ENCODE measurements at regions not wholly inside any gene's neighbourhood (a gene's known extent, or its start where the extent isn't known, plus 50 kb on each side); places are given as distances from the start of the nearest gene placed in this dataset.
A peak's percentile ranks its signal among the peaks of the same experiment; 100 is the strongest.
"Not testable (repeated sequence)": the region's sequence is repeated elsewhere in the genome, so short reads cannot be mapped to it uniquely, and the experiment has no call there.

DNA sequence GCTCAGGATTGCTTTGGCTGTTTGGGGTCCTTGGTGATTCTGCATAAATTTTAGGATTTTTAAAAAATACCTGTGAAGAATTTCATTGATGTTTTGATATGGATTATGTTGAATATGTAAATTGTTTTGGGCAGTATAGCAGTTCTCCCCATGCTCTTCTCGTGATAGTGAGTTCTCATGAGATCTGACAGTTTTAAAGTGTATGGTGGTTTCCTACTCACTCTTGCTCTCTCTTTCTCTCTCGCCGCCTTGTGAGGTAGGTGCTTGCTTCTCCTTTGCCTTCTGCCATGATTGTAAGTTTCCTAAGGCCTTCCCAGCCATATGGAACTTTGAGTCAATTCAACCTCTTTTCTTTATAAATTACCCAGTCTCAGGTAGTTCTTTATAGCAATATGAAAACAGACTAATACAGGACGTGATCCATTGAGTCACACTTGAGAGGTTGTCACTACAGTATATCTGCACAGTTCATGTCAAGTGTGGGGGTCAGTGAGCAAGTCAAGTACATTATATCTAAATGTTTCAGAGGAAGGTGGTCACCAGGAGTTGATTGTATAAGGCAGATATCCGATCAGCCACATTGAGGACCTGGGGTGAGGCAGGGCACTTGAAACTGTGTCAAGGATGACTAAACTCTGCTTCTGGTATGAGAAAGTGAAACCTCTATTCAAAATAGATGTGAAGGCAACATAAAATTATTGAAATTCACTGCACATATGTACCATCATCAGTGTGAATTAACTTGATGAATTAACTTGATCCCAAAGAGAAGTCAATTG is 70.7 kb upstream of the CCDC179 start:
- no peak for TF ChIP-seq CTCF (IDR thresholded peaks at IDR 0.05; ENCODE audit: insufficient read depth, low read depth, low read length, missing control alignments)
- H3K4me3 ChIP-seq (ENCODE audit: low read depth, low read length): no peak overlapping the region
- DNase-seq (ENCODE audit: low read depth): peak; percentile 55

DNA sequence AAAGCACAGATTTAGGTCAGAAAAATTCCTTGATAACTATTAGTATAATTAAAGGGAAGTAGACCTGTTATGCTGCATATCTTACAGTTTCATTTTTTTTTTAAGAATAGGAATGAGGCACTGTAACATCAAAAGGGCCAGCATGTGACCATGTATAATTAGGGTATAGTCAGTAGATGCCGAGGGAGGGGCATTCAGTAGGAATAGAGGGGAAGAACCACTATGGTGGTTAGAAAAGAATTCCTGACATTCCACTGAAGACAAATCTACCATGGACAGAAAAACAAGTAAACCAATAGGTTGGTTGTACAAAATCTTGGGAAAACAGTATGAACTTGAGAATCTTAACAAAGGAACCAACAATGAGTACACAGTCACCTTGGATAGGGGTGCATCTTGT is 78.4 kb upstream of the CCDC179 start:
- TF ChIP-seq CTCF (IDR thresholded peaks at IDR 0.05; ENCODE audit: insufficient read depth, low read depth, low read length, missing control alignments): no peak
- H3K4me3 ChIP-seq (ENCODE audit: low read depth, low read length): no peak overlapping the region
- DNase-seq (ENCODE audit: low read depth): no peak

GRCh38 chr11:22941544-22941943 is 81.3 kb upstream of the CCDC179 start:
- DNase-seq (ENCODE audit: low read depth): not testable (repeated sequence)

GRCh38 chr11:22957786-22958185 is 97.5 kb upstream of the CCDC179 start:
- TF ChIP-seq CTCF (IDR thresholded peaks at IDR 0.05; ENCODE audit: insufficient read depth, low read depth, low read length, missing control alignments): no peak
- no peak for DNase-seq (ENCODE audit: low read depth)
- H3K4me3 ChIP-seq (ENCODE audit: low read depth, low read length): no peak overlapping the region

More at GRCh38 chr11:22941544-22941943, 81.3 kb upstream of the CCDC179 start:
- H3K4me3 ChIP-seq (ENCODE audit: low read depth, low read length): not testable (repeated sequence)

DNA sequence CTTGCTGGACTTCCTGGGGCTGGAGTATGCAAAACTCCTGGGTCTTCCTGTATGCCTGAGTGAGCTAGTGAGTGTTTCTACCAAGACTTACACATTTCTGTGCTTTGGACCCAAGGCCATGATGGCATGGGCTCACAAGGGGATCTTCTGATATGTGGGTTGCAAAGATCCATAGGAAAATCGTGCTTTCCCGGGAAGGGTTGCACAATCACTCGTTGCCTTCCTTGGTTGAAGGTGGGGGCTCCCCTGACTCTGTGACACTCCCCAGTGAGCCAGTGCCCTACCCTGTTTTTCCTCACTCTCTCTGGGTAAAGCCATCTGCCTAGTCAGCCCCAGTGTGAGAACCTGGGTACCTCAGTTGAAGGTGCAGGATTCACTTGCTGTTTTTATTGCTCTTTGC is 114.0 kb upstream of the CCDC179 start:
- H3K4me3 ChIP-seq (ENCODE audit: low read depth, low read length): no peak overlapping the region
- TF ChIP-seq CTCF (IDR thresholded peaks at IDR 0.05; ENCODE audit: insufficient read depth, low read depth, low read length, missing control alignments): no peak
- DNase-seq (ENCODE audit: low read depth): no peak

DNA sequence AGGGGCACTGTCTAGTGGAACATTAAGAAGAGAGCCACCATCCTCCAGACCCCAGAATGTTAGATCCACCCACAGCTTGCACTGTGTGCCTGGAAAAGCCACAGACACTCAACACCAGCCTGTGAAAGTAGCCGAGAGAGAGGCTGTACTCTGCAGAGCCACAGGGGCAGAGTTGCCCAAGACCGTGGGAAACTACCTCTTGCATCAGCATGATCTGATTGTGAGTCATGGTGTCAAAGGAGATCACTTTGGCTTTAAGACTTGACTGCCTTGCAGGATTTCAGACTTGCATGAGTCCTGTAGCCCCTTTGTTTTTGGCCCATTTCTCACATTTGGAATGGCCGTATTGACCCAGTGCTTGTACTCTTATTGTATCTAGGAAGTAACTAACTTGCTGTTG is 115.9 kb upstream of the CCDC179 start:
- no peak for DNase-seq (ENCODE audit: low read depth)
- no peak overlapping the region for H3K4me3 ChIP-seq (ENCODE audit: low read depth, low read length)

DNA sequence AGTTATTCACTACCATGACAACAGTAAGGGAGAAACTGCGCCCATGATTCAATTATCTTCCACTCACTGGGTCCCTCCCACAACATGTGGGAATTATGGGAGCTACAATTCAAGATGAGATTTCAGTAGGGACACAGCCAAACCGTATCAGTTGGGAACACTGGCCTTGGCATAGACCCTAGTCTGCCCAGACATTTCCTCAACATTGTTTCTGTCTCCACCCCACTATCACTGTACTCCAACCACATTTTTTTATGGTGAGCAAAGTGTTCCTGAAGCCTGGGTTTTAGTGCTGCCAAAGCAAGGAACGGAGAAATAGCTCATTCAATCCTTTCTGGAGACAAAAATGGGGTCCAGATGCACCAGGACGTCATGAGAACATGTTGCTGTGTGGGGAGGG is 122.6 kb upstream of the CCDC179 start:
- no peak for TF ChIP-seq CTCF (IDR thresholded peaks at IDR 0.05; ENCODE audit: insufficient read depth, low read depth, low read length, missing control alignments)
- no peak overlapping the region for H3K4me3 ChIP-seq (ENCODE audit: low read depth, low read length)
- no peak for DNase-seq (ENCODE audit: low read depth)

More for the DNA sequence above, 115.9 kb upstream of the CCDC179 start:
- no peak for TF ChIP-seq CTCF (IDR thresholded peaks at IDR 0.05; ENCODE audit: insufficient read depth, low read depth, low read length, missing control alignments)

Measured in GM12865 (cell line).